ENCODE measurements at regions not wholly inside any gene's neighbourhood (a gene's known extent, or its start where the extent isn't known, plus 50 kb on each side); places are given as distances from the start of the nearest gene placed in this dataset.

DNA sequence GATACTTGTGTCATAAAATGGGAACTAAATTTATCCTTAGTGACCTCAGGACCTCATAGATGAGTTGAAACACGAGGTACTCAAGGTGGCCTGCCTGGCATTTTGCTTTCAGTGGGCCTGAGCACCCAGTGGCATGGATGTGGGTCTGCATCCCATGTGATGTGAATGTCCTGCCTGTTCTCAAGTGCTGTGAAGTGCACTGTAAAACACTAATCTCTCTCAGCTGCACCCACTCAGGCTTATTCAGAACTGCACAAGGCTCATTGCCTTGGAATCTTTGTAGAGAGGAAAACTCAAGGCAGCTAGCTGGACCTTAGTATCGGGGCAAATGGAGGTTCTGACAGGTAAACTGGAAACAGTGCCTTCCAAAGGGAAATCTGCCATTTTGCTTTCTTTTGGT is 767.0 kb downstream of the TUSC7 start:
- no peaks in the 10 kb centered on the region for H3K9me3 ChIP-seq (replicated peaks in 1 of 3)
- H3K36me3 ChIP-seq (replicated peaks in 1 of 2) = no peaks in the 10 kb centered on the region
- H3K27me3 ChIP-seq = no peaks in the 10 kb centered on the region
- no peak for DNase-seq
- TF ChIP-seq POLR2A (IDR thresholded peaks at IDR 0.05) = no peak
- TF ChIP-seq, protein P1, sequence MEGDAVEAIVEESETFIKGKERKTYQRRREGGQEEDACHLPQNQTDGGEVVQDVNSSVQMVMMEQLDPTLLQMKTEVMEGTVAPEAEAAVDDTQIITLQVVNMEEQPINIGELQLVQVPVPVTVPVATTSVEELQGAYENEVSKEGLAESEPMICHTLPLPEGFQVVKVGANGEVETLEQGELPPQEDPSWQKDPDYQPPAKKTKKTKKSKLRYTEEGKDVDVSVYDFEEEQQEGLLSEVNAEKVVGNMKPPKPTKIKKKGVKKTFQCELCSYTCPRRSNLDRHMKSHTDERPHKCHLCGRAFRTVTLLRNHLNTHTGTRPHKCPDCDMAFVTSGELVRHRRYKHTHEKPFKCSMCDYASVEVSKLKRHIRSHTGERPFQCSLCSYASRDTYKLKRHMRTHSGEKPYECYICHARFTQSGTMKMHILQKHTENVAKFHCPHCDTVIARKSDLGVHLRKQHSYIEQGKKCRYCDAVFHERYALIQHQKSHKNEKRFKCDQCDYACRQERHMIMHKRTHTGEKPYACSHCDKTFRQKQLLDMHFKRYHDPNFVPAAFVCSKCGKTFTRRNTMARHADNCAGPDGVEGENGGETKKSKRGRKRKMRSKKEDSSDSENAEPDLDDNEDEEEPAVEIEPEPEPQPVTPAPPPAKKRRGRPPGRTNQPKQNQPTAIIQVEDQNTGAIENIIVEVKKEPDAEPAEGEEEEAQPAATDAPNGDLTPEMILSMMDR (IDR thresholded peaks at IDR 0.05) = no peak
- WGBS, 4 donors = 63 to 82% (median 71%) methylated on average over 2 of the region's 2 CpGs
- H3K27ac ChIP-seq = no peak overlapping the region
- H3K4me1 ChIP-seq (replicated peaks in 1 of 2) = no peaks in the 10 kb centered on the region
- no peak overlapping the region for H3K4me3 ChIP-seq
- intact Hi-C loops (cut with DNase I) = no loop called here

DNA sequence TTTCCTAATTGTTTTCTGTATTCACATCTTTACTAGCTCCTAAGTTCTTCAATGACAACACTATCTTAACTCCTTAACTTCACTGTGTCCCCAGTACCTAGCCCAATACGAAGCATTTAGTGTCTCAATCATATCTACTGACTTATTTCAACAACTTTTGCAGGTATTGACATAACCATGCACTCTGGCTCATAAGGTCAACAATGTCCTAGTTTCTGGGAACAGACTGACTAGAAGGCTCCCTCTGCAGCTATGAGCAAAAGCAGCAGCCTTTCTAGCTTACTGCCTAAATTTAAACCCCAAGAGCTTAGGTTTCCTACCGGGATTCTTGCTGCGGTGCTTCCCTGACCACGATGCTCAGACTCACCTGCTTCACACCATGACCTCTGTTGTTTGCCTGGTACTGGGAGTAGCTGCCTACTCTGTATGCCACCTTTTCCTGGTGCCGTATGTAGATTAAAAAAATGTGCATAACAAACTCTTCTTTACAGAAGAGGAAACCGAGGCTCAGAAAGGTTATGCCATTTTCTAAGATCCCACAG is 767.7 kb downstream of the TUSC7 start:
- H3K36me3 ChIP-seq (replicated peaks in 1 of 2) = no peaks in the 10 kb centered on the region
- intact Hi-C loops (cut with DNase I) = no loop called here

DNA sequence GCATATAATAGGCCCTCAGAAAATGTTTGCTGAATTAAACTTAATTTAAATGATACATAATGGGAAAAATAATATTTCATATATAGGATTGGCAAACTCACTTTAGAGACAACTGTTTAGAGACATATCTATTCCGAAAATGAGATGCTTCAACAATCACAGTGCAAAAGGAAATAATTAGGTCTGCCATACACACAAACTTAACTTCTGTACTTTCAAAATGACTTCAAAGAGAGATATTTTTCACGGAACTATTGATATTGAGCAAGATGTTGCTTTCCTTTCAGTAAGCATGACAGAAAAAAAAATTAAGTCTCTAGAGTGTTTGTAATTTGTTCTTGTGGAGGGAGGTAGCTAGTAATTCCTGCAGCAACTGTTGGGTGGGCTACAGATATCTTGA is 769.5 kb downstream of the TUSC7 start:
- TF ChIP-seq, protein P1 (IDR thresholded peaks at IDR 0.05) = no peak
- TF ChIP-seq POLR2A (IDR thresholded peaks at IDR 0.05) = no peak
- WGBS, 4 donors = 86 to 93% (median 88%) methylated on average over 2 of the region's 2 CpGs
- intact Hi-C loops (cut with DNase I) = no loop called here

More for the DNA sequence above, 767.7 kb downstream of the TUSC7 start:
- DNase-seq = no peak
- no peak overlapping the region for H3K4me3 ChIP-seq
- WGBS, 4 donors = 84 to 95% (median 92%) methylated on average over 6 of the region's 6 CpGs
- H3K4me1 ChIP-seq (replicated peaks in 1 of 2) = no peaks in the 10 kb centered on the region
- TF ChIP-seq, protein P1 (IDR thresholded peaks at IDR 0.05) = no peak
- no peak for TF ChIP-seq POLR2A (IDR thresholded peaks at IDR 0.05)
- H3K27me3 ChIP-seq = no peaks in the 10 kb centered on the region
- no peak overlapping the region for H3K27ac ChIP-seq
- no peaks in the 10 kb centered on the region for H3K9me3 ChIP-seq (replicated peaks in 1 of 3)

DNA sequence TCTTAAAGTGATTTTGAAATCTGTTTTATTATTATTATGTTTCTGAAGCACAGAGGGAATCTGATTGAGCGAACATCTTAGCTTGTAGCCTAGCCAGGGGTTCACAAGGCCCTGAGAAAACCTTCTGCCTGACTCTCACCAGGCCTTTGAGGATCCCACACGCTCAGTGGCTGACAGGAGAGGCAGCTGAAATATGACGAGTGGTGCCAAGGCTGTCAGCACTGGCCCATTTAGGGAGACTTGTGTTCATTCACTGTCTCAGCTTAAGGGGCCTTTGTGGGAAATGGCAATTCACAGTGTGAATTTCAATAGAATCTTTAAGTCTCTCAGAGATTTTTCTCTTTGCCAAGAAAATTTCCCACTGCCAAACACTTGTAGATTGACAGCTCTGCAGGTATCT is 770.9 kb downstream of the TUSC7 start:
- Histone ChIP-seq H3K36me3 (replicated peaks in 1 of 2) (no peaks in the 10 kb centered on the region), H3K4me3 (no peak overlapping the region), H3K27me3 (no peaks in the 10 kb centered on the region), H3K4me1 (replicated peaks in 1 of 2) (no peaks in the 10 kb centered on the region), H3K9me3 (replicated peaks in 1 of 3) (no peaks in the 10 kb centered on the region), H3K27ac (no peak overlapping the region)
- WGBS, 4 donors = 62 to 83% (median 76%) methylated on average over 3 of the region's 3 CpGs
- TF ChIP-seq, protein P1 (IDR thresholded peaks at IDR 0.05) = no peak
- TF ChIP-seq POLR2A (IDR thresholded peaks at IDR 0.05) = no peak
- intact Hi-C loops (cut with DNase I) = no loop called here
- no peak for DNase-seq

More for the DNA sequence above, 769.5 kb downstream of the TUSC7 start:
- H3K4me1 ChIP-seq (replicated peaks in 1 of 2) = no peaks in the 10 kb centered on the region
- H3K27me3 ChIP-seq = no peaks in the 10 kb centered on the region
- H3K4me3 ChIP-seq = no peak overlapping the region
- no peaks in the 10 kb centered on the region for H3K36me3 ChIP-seq (replicated peaks in 1 of 2)
- H3K9me3 ChIP-seq (replicated peaks in 1 of 3) = no peaks in the 10 kb centered on the region
- DNase-seq = no peak
- H3K27ac ChIP-seq = no peak overlapping the region

All from adrenal gland (tissue), 9 donors.